Midbrain (tissue), 1 donor: ENCODE measurements at regions not wholly inside any gene's neighbourhood (a gene's known extent, or its start where the extent isn't known, plus 50 kb on each side); places are given as distances from the start of the nearest gene placed in this dataset.

Experiments used
- DNase-seq: peaks from one replicate; lab custom pipeline; 2025; lab: John Stamatoyannopoulos, UW

- no peak for DNase-seq
These were observed 94.3 kb downstream of the IRX2 start for GRCh38 chr5:2657151-2657550.

GRCh38 chr5:2656206-2656605, 95.3 kb downstream of the IRX2 start:
- DNase-seq: no peak

- DNase-seq: no peak
These were observed 97.5 kb downstream of the IRX2 start for GRCh38 chr5:2653991-2654390.

- no peak for DNase-seq
These were observed 100.4 kb downstream of the IRX2 start for GRCh38 chr5:2651116-2651515.

GRCh38 chr5:2642684-2643345, 108.7 kb downstream of the IRX2 start:
- no peak for DNase-seq

GRCh38 chr5:2640717-2641116, 110.8 kb downstream of the IRX2 start:
- DNase-seq: no peak

- DNase-seq: no peak
These were observed 112.1 kb downstream of the IRX2 start for GRCh38 chr5:2639425-2639824.

- no peak for DNase-seq
These were observed 116.9 kb downstream of the IRX2 start for GRCh38 chr5:2634399-2635176.

- no peak for DNase-seq
These were observed 117.5 kb downstream of the IRX2 start for GRCh38 chr5:2633992-2634391.

- no peak for DNase-seq
These were observed 119.7 kb downstream of the IRX2 start for GRCh38 chr5:2631758-2632157.

- DNase-seq: no peak
These were observed 122.4 kb downstream of the IRX2 start for GRCh38 chr5:2629045-2629444.

- DNase-seq: no peak
These were observed 123.6 kb downstream of the IRX2 start for GRCh38 chr5:2627867-2628266.

- no peak for DNase-seq
These were observed 124.9 kb downstream of the IRX2 start for GRCh38 chr5:2626572-2626971.

- no peak for DNase-seq
These were observed 128.6 kb downstream of the IRX2 start for GRCh38 chr5:2622866-2623265.

GRCh38 chr5:2621631-2622030, 129.8 kb downstream of the IRX2 start:
- DNase-seq: no peak

GRCh38 chr5:2619216-2619615, 132.3 kb downstream of the IRX2 start:
- no peak for DNase-seq

- DNase-seq: no peak
These were observed 134.0 kb downstream of the IRX2 start for GRCh38 chr5:2617461-2617860.

GRCh38 chr5:2615917-2616316, 135.6 kb downstream of the IRX2 start:
- no peak for DNase-seq

GRCh38 chr5:2614571-2614970, 136.9 kb downstream of the IRX2 start:
- no peak for DNase-seq

- no peak for DNase-seq
These were observed 139.8 kb downstream of the IRX2 start for GRCh38 chr5:2611659-2612058.

GRCh38 chr5:2610986-2611385, 140.5 kb downstream of the IRX2 start:
- DNase-seq: no peak

GRCh38 chr5:2608391-2608790, 143.1 kb downstream of the IRX2 start:
- DNase-seq: no peak

GRCh38 chr5:2607598-2607997, 143.9 kb downstream of the IRX2 start:
- no peak for DNase-seq

- no peak for DNase-seq
These were observed 148.3 kb downstream of the IRX2 start for GRCh38 chr5:2603272-2603575.
